ENCODE measurements at regions not wholly inside any gene's neighbourhood (a gene's known extent, or its start where the extent isn't known, plus 50 kb on each side); places are given as distances from the start of the nearest gene placed in this dataset.

- DNase-seq (ENCODE audit: low read depth): no peak
These were observed 173.6 kb upstream of the SGK1 start for GRCh38 chr6:134491477-134491876.

- DNase-seq (ENCODE audit: low read depth): no peak
These were observed 164.8 kb upstream of the SGK1 start for GRCh38 chr6:134482593-134483270.

GRCh38 chr6:134481966-134482365 lies 164.1 kb upstream of the SGK1 start:
- DNase-seq (ENCODE audit: low read depth): no peak

- DNase-seq (ENCODE audit: low read depth): no peak
These were observed 162.7 kb upstream of the SGK1 start for GRCh38 chr6:134480593-134480992.

GRCh38 chr6:134478764-134479399 lies 161.0 kb upstream of the SGK1 start:
- DNase-seq (ENCODE audit: low read depth): no peak

- DNase-seq (ENCODE audit: low read depth): no peak
These were observed 160.2 kb upstream of the SGK1 start for GRCh38 chr6:134477991-134478635.

GRCh38 chr6:134474955-134475354 lies 157.0 kb upstream of the SGK1 start:
- no peak for DNase-seq (ENCODE audit: low read depth)

- no peak for DNase-seq (ENCODE audit: low read depth)
These were observed 154.7 kb upstream of the SGK1 start for GRCh38 chr6:134472661-134473060.

- DNase-seq (ENCODE audit: low read depth): no peak
These were observed 154.1 kb upstream of the SGK1 start for GRCh38 chr6:134472046-134472445.

- no peak for DNase-seq (ENCODE audit: low read depth)
These were observed 152.6 kb upstream of the SGK1 start for GRCh38 chr6:134470457-134470975.

- DNase-seq (ENCODE audit: low read depth): no peak
These were observed 152.0 kb upstream of the SGK1 start for GRCh38 chr6:134469702-134470456.

- DNase-seq (ENCODE audit: low read depth): no peak
These were observed 150.7 kb upstream of the SGK1 start for GRCh38 chr6:134468633-134469032.

GRCh38 chr6:134467620-134468019 lies 149.7 kb upstream of the SGK1 start:
- DNase-seq (ENCODE audit: low read depth): no peak

GRCh38 chr6:134466771-134467525 lies 149.0 kb upstream of the SGK1 start:
- no peak for DNase-seq (ENCODE audit: low read depth)

- DNase-seq (ENCODE audit: low read depth): no peak
These were observed 146.9 kb upstream of the SGK1 start for GRCh38 chr6:134464690-134465411.

GRCh38 chr6:134458857-134459657 lies 141.1 kb upstream of the SGK1 start:
- DNase-seq (ENCODE audit: low read depth): no peak

GRCh38 chr6:134457941-134458340 lies 140.0 kb upstream of the SGK1 start:
- no peak for DNase-seq (ENCODE audit: low read depth)

GRCh38 chr6:134456226-134456625 lies 138.3 kb upstream of the SGK1 start:
- DNase-seq (ENCODE audit: low read depth): no peak

- no peak for DNase-seq (ENCODE audit: low read depth)
These were observed 137.4 kb upstream of the SGK1 start for GRCh38 chr6:134455319-134455718.

GRCh38 chr6:134454794-134455193 lies 136.9 kb upstream of the SGK1 start:
- no peak for DNase-seq (ENCODE audit: low read depth)
